HFF-Myc (cell line): ENCODE measurements at regions not wholly inside any gene's neighbourhood (a gene's known extent, or its start where the extent isn't known, plus 50 kb on each side); places are given as distances from the start of the nearest gene placed in this dataset.

Experiments
- DNase-seq: peaks from one replicate; pipeline ENCODE4 v3.0.0-alpha.2; 2011; ENCODE audit warnings: low read depth; ENCODE audit errors: extremely low read depth
- H3K4me3 ChIP-seq: replicated peaks from 2 replicates; pipeline ENCODE4 v1.5.1; 2011; ENCODE audit warnings: low read depth, mild to moderate bottlenecking, control low read depth, low read length
- TF ChIP-seq, protein P1 (sequence below): IDR thresholded peaks from 2 replicates; pipeline ENCODE4 v1.5.1; 2012; ENCODE audit warnings: mild to moderate bottlenecking, low read depth, low read length, control low read depth; ENCODE audit errors: missing control alignments

DNA sequence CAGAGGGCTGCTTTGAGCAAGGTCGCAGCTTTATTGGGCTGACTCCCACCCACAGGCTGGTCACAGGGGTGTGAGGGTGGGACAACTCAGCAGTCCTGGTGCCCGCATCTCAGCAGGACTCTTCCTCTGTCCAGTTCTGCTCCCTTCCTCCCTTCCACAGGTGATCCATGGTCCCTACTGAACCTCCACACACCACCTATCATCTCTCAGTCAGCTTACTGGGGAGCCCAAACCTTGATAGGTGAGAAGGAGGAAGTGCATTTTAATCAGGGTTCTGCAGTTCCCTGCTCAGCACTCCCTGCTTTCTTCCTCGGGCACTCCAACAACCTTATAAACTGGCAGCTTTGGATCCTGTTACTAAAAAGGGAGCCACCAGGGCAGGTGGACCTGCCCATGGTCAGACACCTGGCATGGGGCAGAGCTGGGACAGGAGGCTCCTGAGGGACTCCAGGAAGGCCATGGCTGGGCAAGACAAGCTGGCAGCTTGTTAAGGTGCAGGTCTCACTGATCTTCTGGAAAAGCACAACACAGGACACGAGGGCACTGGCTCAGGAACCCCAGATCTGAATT is 664.6 kb downstream of the BCL11B start:
- no peak for DNase-seq
- H3K4me3 ChIP-seq, result no peak overlapping the region
- TF ChIP-seq, protein P1, sequence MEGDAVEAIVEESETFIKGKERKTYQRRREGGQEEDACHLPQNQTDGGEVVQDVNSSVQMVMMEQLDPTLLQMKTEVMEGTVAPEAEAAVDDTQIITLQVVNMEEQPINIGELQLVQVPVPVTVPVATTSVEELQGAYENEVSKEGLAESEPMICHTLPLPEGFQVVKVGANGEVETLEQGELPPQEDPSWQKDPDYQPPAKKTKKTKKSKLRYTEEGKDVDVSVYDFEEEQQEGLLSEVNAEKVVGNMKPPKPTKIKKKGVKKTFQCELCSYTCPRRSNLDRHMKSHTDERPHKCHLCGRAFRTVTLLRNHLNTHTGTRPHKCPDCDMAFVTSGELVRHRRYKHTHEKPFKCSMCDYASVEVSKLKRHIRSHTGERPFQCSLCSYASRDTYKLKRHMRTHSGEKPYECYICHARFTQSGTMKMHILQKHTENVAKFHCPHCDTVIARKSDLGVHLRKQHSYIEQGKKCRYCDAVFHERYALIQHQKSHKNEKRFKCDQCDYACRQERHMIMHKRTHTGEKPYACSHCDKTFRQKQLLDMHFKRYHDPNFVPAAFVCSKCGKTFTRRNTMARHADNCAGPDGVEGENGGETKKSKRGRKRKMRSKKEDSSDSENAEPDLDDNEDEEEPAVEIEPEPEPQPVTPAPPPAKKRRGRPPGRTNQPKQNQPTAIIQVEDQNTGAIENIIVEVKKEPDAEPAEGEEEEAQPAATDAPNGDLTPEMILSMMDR, result no peak

DNA sequence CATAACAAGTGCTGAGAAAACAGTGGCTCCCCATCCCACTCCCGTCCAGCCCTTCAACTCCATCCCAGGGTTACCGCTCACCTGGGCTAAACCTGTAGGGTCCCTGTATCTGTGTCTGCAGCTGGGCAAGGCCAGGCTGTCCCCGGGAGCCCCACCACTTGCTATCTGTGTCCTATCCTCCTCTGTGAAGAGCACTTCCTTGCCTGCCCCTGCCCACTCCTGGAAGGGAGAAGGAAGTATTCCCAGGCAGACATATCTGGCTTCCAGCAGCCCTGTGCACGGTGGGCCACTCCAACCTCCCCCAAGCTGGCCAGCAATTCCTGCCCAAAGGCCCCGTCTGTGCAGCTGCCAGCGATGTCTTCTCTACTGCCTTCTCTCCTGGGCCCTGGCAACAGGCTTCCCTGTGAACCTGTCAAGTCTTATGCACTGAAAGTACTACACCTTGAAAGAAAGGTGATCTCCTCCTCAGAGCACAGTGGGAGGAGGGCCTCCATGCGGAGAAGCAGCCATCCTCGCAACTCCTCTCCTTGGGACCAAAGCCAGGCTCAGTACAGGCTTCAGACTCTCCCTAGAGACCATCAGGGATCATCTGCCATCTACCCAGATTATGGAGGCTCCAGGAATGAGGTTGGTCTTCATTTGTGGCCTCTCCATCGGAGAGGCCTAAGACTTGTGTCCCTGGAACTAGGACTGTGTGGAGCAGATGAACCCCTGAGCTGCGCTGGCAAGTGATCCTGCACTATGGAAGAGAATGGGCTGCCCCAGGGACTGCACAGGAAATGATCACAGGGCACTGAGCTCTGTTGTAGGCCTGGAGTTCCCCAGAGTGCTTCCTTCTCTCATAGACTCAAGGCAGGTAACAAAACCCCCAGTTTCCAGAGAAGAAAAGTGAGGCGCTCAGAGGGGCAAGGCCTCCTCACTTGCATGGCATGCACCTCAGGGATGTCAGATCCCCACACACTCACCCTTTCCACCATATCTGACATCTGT is 663.6 kb downstream of the BCL11B start:
- TF ChIP-seq, protein P1, result no peak
- DNase-seq, result no peak

DNA sequence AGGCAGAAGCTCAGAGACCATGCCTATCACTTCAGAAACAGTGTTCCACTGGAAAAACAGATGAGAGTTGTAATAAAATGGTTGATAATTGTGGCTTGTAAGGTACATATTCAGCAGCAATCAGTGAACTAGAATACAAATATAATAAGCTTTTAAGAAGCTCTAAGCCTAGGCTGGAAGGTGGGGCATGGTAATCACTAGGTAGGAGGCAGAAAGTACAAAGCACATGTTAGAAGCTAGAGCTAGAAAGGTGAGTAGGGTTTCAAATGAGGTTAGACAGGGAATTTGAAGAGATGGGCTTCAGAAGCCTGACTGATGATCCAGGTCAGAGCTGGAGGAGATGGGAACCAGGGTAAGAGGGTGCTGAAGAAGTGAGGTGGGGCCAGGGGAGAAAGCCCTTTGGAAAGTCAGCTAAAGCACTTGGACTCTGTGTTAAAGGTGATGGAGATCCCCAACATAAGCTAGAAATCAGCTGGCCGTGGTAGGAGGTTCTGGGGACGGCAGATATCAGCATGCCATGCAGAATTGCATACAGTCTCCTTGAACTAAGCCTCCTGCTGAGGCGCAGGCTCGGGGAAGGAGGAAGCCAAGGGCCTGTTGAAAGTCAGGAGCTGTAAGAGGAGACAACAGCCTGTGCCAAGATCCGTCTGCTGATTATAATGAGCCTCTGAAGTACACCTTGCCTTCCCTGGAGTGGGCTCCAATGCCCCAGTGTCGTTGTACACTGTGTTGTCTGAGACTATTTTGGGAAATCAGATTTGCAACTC is 659.4 kb downstream of the BCL11B start:
- no peak overlapping the region for H3K4me3 ChIP-seq
- no peak for DNase-seq
- TF ChIP-seq, protein P1, result no peak

More for the DNA sequence above, 663.6 kb downstream of the BCL11B start:
- H3K4me3 ChIP-seq, result no peak overlapping the region

DNA sequence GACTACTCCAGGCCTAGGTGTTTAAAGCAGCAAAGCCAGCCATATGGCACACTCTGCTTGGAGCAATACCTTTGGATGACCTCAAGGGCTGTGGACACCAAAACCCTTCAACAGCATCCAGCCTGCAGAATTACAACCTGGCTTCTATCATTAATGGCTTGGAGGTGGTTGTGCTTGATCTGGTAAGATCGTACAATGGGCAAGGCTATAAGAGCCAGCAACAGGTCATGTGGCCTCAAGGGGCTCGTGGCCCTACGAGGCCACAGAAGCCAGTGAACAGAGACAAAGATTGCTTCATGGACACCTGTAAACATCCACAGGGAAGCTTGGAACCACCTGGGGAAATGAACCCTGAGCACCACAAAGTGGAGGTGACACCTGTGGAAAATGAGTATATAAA is 657.3 kb downstream of the BCL11B start:
- TF ChIP-seq, protein P1, result no peak
- DNase-seq, result no peak
- H3K4me3 ChIP-seq, result no peak overlapping the region

DNA sequence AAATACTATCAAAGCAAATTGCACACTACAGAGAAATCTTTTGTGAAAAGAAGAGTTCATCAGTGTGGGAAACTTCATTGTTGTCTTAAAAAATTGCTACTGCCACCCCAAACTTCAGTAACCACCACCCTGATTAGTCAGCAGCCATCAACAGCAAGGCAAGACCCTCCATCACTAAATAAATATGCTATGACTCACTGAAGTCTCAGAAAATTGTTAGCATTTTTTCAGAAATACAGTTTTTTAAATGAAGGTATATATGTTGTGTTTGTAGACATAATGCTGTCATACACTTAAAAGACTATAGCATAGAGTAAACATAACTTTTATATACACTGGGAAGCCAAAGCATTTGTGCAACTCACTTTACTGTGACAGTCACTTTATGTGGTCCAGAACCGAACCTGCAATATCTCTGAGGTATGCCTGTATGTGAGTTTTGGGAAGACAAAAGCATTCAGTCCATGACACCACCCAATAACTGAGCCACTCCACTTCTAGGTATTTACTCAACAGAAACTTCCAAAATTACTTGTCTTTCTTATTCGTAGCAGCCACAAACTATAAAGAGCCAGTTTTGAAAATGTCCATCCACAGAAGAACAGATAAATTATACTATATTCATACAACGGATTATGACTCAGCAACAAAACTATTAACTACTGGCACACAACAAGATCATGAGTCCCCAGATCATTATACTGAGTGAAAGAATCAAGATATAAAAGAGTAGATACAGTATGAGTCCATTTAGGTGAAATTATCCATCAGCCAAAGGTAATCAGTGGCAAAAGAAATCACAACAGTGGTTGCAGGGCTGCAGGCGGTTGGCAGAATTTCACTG is 649.6 kb downstream of the BCL11B start:
- no peak for DNase-seq
- no peak overlapping the region for H3K4me3 ChIP-seq
- TF ChIP-seq, protein P1, result no peak
